ENCODE measurements at regions not wholly inside any gene's neighbourhood (a gene's known extent, or its start where the extent isn't known, plus 50 kb on each side); places are given as distances from the start of the nearest gene placed in this dataset.
"Not testable (repeated sequence)": the region's sequence is repeated elsewhere in the genome, so short reads cannot be mapped to it uniquely, and the experiment has no call there.

DNA sequence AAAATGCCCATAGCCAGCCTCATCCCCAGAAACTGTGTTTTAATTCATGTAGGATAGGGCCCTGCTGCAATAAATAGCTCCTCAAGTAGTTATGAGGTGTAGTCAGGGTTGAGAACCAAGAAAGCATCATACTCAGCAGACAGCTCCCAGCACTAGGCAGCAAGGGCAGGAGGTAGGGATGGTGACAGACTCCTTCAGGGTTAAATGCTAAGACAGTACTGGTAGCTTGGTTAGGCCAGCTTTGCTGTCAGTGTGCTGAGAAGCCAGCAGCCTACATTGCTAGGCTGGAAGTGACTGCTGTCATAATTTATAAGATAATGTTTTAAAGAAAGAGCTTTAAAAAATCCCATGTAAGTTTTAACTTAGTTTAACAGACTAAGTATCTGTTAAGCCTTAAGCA is 113.9 kb upstream of the IMMP2L start:
- DNase-seq (ENCODE audit: low spot score): no peak

DNA sequence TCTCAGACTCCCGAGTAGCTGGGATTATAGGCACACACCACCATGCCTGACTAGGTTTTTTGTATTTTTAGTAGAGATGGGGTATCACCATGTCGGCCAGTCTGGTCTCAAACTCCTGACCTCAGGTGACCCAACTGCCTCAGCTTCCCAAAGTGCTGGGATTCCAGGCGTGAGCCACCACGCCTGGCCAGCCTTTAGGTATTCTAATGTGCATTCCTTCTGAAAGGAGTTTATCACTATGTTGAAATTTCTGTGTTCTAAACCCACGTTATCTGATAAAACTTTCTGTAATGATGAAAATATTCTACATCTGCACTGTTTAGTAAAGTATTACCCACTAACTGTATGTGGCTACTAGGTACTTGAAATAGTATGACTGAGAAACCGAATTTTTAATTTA is 110.6 kb upstream of the IMMP2L start:
- no peak for DNase-seq (ENCODE audit: low spot score)

GRCh38 chr7:111671927-111672326 is 109.6 kb upstream of the IMMP2L start:
- DNase-seq (ENCODE audit: low spot score): no peak

DNA sequence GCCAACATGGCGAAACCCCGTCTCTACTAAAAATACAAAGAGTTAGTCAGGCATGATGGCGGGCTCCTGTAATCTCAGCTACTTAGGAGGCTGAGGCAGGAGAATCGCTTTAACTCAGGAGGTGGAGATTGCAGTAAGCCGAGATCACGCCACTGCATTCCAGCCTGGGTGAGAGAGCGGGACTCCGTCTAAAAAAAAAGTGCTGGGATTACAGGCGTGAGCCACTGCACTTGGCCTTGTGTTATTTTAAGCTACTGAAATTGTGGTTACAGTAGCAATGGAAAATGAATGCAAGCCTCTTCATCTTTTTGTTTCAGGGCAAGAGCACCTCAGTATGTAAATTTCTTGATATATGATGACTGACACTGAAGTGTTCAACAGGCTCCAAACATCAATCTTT is 106.4 kb upstream of the IMMP2L start:
- DNase-seq (ENCODE audit: low spot score): no peak

GRCh38 chr7:111667488-111667887 is 105.2 kb upstream of the IMMP2L start:
- no peak for DNase-seq (ENCODE audit: low spot score)

GRCh38 chr7:111666260-111666659 is 104.0 kb upstream of the IMMP2L start:
- DNase-seq (ENCODE audit: low spot score): no peak

DNA sequence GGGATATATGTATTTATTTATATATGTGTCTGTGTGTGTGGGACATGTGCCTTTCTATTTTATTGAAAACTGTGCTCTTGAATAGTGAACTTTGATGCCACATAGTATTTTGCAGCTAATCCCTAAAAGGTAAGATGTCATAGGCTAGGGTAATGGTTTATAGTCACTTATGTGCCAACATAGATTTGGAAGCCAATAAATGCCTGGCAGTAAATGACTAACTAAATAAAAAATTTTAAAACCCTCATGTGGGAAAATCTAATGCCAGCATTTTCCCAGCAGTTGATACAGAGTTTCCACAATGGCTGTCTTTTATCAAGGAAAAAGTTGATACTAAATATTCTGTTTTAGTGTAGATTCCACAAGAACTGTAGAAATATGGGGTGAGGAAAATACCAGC is 101.5 kb upstream of the IMMP2L start:
- no peak for DNase-seq (ENCODE audit: low spot score)

DNA sequence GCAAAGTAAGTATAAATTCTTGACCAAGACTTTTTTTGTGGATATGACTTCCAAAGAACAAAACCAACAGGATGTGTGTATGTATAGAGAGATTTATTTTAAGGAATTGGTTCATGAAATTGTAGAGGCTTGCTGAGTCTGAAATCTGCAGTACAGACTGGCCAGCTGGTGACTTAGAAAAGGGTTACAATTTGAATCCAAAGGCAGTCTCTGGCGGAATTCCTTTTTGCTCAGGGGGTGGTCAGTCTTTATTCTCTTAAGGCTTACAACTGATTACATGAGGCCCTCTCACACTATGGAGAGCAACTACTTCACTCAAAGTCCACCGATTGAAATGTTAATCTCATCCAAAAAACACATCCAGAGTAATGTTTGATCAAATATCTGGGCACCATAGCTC is 100.1 kb upstream of the IMMP2L start:
- no peak for DNase-seq (ENCODE audit: low spot score)

DNA sequence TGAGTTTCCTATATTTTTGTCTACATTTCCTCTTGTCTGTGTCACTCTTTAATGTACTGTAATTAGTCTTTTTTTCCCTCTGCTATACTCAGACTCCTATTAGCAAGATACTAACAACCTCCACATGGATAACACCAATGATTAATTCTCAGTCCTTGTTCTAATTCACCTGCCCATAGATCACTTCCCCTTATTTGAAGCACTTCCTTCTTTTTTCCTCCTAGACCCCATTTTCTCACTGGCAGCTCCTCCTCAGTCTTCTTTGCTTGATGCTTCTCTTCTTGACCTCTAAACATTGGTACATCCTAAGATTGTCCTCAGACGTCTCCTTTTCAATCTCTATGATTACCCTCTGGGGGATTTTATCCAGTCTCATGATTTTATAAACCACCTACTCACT is 98.2 kb upstream of the IMMP2L start:
- no peak for DNase-seq (ENCODE audit: low spot score)

DNA sequence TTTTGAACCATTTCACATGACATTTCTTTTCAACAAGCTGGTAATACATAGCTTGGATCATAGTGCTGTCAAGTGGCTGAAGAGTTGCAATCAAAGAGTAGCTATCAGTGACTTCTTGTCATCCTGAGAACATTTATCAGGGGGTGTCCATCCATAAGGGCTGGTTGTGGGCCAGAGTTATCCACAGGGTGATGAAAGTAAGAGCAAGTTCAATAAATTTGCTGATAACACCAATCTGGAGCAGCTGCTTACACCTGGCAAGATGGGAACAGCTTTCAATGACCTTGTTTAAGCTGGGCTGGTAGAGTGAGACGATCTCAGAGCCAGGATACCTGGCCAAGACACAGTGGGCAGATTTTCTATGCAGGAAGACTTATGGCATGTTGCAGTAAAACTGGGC is 96.3 kb upstream of the IMMP2L start:
- DNase-seq (ENCODE audit: low spot score): no peak

DNA sequence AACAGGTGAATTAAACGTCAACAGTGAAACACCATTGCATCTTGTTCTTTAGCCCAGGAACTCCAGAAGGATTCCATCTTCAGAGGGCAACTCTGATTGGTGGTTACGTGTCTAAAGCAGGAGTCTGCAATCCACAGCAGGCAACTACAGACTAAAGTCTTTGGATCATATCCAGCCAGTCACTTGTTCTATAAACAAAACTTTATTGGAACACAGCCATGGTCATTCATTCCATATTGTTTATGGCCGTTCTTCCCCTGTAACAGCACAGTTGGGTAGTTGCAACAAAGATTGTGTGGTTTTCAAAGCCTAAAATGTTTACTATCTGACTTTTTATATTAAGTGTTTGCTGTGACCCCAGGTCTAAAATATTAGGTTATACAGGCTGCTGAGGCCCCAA is 94.7 kb upstream of the IMMP2L start:
- no peak for DNase-seq (ENCODE audit: low spot score)

DNA sequence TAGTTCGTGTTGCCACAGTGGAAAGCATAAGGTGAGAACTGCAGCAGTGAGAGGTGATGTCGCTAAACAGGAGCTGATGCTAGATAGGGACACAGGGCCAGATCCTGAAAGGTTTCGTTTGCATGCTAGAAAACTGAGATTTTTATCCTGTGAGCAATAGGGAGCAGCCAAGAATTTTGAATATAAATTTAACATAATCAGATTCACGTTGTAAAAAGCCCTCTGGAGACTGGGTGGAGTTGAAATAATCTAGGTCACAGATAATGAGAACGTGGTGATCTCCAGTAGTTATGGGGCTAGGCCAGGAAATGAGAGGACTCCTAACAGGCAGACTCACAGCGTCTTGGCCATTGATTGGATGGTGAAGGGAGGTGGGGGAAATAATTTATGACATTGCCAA is 92.1 kb upstream of the IMMP2L start:
- DNase-seq (ENCODE audit: low spot score): no peak

- no peak for DNase-seq (ENCODE audit: low spot score)
Measured at GRCh38 chr7:111653846-111654245, 91.6 kb upstream of the IMMP2L start.

- DNase-seq (ENCODE audit: low spot score): peak; percentile 23
Measured at GRCh38 chr7:111650456-111650999, 88.2 kb upstream of the IMMP2L start.

- no peak for DNase-seq (ENCODE audit: low spot score)
Measured at GRCh38 chr7:111647881-111648280, 85.6 kb upstream of the IMMP2L start.

DNA sequence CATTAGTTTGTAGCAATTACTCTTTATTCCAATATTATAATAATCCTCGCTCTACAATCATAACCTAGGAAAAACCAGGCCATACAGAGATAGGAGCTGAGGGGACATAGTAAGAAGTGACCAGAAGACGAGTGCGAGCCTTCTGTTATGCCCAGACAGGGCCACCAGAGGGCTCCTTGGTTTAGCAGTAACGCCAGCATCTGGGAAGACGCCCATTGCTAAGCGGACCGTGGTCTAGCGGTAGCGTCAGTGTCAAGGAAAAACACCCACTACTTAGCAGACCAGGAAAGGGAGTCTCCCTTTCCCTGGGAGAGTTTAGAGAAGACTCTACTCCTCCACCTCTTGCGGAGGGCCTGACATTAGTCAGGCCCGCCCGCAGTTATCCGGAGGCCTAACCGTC is 82.3 kb upstream of the IMMP2L start:
- DNase-seq (ENCODE audit: low spot score): not testable (repeated sequence)

DNA sequence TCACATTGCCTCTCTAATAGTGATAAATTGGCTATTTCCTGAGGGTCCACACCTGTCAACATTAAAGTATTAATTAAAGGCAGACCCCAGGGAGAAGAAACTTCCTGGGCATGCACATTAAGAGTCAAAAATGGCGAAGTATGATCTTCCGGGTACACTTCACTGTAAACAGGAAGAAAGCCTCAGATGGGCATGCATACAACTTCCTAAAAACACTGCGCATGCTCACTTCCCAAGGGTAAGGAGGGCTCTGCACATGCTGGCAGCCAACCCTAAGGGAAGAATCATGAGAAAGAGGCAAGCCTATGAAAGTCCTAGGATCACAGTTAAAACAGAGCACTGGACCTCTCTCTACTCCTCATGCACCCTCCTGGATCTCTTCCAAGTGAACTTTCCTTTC is 80.1 kb upstream of the IMMP2L start:
- no peak for DNase-seq (ENCODE audit: low spot score)

DNA sequence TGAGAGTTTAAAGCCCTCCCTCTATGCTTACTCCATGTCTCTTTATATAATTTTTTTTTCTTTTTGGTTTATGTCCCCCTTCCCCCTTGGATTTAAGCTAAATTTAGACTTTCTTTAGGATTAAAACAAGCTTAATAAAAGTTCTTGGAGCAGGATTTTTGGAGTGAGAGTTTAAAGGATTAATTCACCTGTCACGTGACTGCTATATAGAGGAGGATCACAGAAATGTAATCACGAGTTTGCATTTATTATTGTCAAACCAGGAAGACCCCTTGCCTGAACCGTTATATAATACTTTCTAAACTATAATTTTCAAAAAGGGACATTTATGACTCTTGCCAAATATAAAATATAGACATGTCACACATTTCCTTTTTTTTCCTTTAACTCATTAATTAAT is 78.1 kb upstream of the IMMP2L start:
- no peak for DNase-seq (ENCODE audit: low spot score)

DNA sequence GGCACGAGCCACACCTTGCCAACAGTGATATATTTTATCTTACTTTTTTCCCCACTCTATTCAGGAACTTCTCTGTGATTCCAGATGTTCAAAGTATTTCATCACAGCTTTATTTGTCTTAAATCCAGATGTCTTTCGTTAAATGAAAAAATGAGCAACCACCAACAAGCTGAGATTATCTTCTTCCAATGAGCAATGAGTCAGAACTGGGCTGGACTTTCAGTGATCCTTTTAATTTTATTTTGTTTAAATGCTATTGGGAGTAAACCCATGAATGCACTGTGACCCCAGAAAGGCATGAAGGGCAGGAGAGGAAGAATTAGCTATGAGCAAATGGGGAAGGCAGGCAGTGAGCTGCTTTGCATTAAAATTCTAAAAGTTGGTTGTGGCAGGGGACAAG is 77.6 kb upstream of the IMMP2L start:
- no peak for DNase-seq (ENCODE audit: low spot score)

GRCh38 chr7:111638078-111638477 is 75.8 kb upstream of the IMMP2L start:
- DNase-seq (ENCODE audit: low spot score): no peak

- DNase-seq (ENCODE audit: low spot score): no peak
Measured at GRCh38 chr7:111633878-111634277, 71.6 kb upstream of the IMMP2L start.

DNA sequence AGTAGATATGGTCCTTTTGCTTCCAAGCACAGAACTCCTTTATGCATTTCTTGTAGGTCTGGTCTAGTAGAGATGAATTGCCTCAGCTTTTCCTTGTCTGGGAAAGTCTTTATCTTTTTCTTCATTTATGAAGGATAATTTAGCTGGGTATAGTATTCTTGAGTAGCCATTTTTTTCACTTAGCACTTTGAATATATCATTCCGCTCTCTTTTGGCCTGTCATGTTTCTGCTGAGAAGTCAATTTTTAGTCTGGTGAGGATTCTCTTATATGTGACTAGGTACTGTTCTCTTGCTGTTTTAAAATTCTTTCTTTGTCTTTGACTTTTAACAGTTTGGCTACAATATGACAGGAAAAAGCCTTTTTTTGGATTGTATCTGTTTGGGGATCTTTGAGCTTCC is 68.6 kb upstream of the IMMP2L start:
- no peak for DNase-seq (ENCODE audit: low spot score)

DNA sequence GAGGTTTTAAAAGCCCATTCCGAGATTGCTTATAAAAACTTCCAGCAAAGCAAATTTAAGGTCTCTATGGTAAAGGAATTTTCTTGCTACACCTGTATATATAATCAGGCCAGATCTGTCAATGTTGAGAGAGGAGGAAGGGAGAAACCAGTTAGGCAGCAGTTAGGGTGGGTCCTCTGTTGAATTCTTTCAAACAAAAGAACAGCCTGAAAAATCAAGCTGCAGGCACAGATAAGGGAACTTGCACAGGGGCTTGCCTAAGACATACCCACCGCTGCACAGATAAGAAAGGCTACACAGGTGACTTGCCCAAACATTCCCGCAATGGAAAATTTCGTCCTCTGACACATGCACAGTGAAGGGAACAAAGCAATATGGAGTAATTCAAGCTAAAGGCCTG is 59.8 kb upstream of the IMMP2L start:
- no peak for DNase-seq (ENCODE audit: low spot score)

Measured in HuH-7.5 (cell line).